HG03469 (cell line): ENCODE measurements at regions not wholly inside any gene's neighbourhood (a gene's known extent, or its start where the extent isn't known, plus 50 kb on each side); places are given as distances from the start of the nearest gene placed in this dataset.
"Not testable (repeated sequence)": the region's sequence is repeated elsewhere in the genome, so short reads cannot be mapped to it uniquely, and the experiment has no call there.

ENCODE experiments used
- ATAC-seq: cut with Tn5 transposase; IDR thresholded peaks from one replicate; pipeline ENCODE4 v1.9.1; 2021; ENCODE audit warnings: mild to moderate bottlenecking, moderate library complexity, moderate number of reproducible peaks; ENCODE audit not compliant: unreplicated experiment

- no peak for ATAC-seq
Observed at GRCh38 chr3:115385774-115386730, 237.3 kb upstream of the GAP43 start.

- no peak for ATAC-seq
Observed at GRCh38 chr3:115388166-115388565, 235.1 kb upstream of the GAP43 start.

DNA sequence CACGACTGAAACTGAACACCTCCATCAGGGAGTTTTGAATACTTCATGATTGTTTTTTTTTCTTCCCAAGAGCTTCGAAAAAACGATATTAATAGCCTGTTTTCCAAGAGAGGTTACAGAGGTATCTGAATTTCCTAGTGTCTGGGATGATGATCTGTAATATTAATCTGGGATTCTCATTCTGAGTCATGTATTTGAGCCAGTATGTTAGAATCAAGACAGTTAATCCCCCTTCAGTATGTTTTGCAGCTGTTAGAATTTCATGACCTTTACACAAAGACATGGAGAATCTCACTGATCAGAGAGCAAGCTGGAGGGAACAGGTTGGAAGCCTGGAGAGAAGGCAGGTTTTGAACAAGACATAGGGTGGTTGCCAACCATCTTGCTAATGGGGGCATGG, 234.5 kb upstream of the GAP43 start:
- ATAC-seq, result no peak

GRCh38 chr3:115396801-115397200, 226.5 kb upstream of the GAP43 start:
- no peak for ATAC-seq

DNA sequence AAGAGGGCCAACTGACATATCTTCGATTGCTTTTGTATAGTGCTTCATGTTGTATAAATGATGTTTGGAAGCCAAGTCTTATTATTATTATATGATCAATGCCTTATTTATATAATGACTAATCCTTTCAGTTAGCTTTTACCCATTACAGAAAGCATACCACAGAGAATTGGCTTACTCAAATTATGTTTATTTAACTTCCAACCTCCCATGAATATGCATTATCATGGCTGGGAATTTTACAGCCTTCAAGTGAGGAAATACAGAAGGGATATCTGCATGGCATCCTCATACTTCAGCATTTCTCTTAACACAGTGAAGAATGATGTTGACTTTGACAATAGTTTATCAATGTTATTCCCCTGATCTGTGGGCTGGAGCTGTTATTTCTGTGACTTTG, 225.9 kb upstream of the GAP43 start:
- ATAC-seq, result no peak

DNA sequence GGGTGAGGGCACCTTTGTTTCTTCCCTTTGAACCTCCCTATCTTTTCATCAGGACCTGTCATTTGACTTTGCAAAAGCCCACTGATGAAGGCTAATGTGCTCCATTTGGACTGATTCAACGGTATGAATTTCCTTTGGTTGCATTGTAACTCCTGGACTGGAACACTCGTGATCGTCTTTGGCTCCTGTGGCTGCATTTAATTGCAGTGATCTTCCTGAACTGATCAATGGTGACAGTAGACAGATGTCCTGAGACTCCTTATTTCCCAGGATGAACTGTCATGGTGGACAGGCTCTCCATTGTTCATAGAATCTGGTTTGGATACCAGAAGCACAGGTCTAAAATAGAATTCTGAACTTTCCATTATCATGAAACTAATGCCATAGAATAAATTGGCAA, 224.8 kb upstream of the GAP43 start:
- ATAC-seq, result no peak

GRCh38 chr3:115399750-115400149, 223.6 kb upstream of the GAP43 start:
- ATAC-seq, result no peak

DNA sequence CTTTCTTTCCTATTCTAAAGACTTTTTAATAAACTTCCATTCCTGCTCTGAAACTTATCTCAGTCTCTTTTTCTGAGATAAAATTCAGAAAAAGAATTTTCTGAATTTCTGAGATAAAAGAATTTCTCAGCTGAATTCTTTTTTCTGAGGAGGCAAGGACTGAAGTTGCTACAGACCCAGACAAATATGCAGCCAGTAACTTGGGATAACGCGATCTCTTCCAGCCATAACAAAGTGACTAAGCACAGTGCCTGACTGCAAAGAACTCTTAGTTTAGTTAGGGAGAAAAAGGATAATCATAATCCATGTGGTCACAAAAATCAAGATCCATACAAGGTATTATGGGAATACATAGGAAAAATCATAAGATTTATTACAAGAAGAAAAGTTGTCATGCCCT, 222.0 kb upstream of the GAP43 start:
- ATAC-seq, result no peak

DNA sequence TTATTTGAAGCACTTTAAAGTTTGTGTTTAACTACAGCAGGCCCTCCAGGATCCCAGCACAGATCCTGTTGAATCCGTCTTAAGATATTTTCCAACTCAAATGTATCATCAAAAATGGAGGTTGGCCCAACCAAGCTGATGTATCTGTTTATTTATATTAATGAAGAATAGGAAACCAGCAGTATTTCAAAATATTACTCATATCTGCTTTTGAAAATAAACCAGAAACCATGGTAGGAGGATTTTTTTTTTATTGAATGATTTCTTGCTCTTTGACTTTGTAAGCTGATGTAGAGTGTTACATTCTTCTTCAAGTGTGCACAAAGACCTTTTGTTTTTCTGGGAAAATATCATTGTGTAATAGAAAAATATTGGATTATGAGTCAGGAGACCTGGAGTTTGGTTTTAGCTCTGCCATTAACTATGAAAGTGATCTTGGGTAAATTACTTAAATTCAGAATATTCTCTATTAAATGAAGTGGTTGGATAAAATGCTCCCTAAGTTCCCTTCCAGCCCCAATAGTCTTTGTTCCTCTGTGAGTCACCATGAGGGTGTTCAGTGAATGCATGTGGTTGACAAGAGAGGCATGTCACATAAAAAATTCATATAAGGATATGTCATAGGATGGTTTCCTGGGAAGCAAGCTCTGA, 221.3 kb upstream of the GAP43 start:
- no peak for ATAC-seq

- ATAC-seq, result no peak
Observed at GRCh38 chr3:115402651-115403050, 220.7 kb upstream of the GAP43 start.

- ATAC-seq, result no peak
Observed at GRCh38 chr3:115403786-115404185, 219.5 kb upstream of the GAP43 start.

- no peak for ATAC-seq
Observed at GRCh38 chr3:115409596-115409995, 213.7 kb upstream of the GAP43 start.

DNA sequence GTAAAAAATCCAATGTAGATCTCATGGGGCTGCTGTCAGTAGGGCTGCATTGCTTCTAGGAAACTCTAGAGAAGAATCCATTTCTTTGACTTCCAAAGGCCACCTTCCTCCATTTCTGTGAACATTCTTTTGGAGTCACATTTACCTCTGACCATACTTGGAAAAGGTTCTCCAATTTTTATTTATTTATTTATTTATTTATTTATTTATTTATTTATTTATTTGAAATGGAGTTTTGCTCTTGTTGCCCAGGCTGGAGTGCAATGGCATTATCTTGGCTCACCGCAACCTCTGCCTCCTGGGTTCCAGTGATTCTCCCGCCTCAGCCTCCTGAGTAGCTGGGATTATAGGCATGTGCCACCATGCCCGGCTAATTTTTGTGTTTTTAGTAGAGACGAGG, 208.7 kb upstream of the GAP43 start:
- ATAC-seq, result not testable (repeated sequence)

- no peak for ATAC-seq
Observed at GRCh38 chr3:115415246-115415996, 207.9 kb upstream of the GAP43 start.

- ATAC-seq, result no peak
Observed at GRCh38 chr3:115418583-115418982, 204.7 kb upstream of the GAP43 start.

GRCh38 chr3:115420086-115420485, 203.2 kb upstream of the GAP43 start:
- no peak for ATAC-seq

GRCh38 chr3:115423170-115423569, 200.1 kb upstream of the GAP43 start:
- no peak for ATAC-seq

- ATAC-seq, result no peak
Observed at GRCh38 chr3:115428841-115429240, 194.5 kb upstream of the GAP43 start.

DNA sequence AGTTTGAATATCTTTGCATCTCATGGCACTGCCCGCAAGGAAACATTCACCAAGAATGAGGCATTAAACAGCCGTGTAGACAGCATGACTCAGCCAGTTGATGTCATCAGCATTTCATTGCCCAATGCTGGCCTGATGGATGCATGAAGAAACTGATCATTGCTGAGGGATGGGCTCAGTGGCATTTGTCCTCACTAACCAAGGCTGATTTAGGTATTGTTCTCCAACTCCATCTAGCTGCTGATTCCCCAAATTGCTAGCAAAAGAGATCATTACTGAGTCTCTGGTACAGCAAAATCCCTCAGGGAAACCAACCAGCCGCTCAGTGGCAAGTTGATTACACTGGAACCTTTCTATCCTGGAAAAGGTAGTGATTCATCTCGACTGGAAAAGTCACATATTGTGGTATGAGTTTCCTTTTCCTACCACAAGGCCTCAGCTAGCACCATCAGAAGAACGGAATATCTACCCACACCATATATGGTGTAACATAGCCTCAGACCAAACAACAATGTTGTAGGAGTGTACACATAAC, 186.5 kb upstream of the GAP43 start:
- no peak for ATAC-seq

GRCh38 chr3:115438799-115439198, 184.5 kb upstream of the GAP43 start:
- no peak for ATAC-seq

DNA sequence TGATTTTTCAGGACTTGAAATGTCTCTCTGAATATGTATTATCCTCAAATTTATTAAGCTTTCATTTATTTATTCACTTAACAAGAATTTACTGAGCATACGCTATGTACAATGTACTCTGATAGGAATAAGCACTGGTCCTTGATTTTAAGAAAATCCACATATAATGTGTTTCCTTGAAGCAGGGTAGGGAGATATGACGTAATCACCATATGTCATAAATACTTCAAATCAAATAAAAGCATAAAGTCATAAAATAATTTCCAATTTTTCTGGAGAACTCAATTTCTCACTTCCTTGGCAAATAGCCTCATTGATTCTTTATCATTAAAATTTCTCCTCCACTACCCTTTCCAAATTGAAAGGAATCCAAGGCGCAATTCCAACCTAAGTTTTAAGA, 177.8 kb upstream of the GAP43 start:
- ATAC-seq, result no peak
